Fibroblast of skin of left biceps (primary cell): ENCODE measurements at regions not wholly inside any gene's neighbourhood (a gene's known extent, or its start where the extent isn't known, plus 50 kb on each side); places are given as distances from the start of the nearest gene placed in this dataset.

ENCODE experiments used
- DNase-seq, 2 experiments: peaks; one replicate each; pipeline ENCODE4 v3.0.0-alpha.2; 2013; ENCODE audit warnings: low read depth in 2 of 2

DNA sequence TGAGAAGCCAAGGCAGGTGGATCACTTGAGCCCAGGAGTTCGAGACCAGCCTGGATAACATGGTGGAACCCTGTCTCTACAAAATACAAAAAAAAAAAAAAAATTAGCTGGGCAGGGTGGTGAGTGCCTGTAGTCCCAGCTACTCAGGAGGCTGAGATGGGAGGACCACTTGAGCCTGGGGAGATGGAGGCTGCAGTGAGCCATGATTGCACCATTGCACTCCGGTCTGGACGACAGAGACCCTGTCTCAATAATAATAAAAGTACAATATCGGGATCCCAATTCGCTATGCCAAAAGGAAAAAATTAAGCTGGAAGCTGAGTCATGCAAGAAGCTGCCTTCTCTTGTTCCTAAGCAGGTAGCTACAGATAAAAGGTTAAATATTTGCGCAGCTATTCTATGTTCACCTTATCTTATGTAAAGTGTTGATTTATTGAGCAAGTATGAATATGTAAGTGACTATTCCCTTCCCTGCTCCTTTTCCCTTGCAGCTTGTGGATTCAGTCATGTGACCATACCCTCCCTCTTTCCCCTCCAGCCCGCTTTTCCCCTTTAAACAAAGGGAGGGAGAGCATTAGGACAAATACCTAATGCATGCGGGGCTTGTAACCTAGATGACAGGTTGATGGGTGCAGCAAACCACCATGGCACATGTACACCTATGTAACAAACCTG is 112.0 kb downstream of the LITAF start:
- no peak for DNase-seq

DNA sequence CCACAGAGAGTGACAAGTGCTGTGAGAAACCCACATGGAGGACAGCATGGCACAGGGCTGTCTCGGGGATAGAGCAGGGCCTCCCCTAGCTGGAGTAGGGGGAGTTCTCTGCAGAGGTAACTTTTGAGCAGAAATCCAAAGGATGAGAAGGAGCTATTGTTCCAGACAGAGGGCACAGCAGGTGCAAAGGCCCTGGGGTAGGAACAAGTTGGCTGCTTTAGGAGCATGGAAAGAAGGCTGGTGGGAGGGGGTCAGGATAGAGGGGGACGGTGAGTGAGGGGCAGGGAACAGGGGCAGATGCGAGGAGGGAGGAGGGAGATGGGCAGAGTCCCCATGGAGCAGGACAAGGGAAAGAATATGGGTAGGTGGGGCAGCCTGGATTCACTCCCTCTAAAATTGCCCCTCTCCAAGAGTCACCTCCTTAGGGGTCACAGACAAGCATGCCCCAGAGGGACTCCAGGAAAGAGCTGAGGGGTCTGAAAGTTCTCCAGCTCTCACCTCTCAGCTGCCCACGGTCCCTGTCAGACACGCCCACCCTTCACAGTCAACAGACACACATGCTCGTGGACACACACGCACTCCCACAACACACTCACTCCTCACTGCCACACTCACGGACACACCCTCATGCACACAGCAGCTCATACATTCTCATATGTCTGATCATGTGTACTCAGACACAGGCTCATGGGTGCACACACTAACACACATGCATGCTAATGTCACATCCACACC is 110.7 kb downstream of the LITAF start:
- no peak for DNase-seq

DNA sequence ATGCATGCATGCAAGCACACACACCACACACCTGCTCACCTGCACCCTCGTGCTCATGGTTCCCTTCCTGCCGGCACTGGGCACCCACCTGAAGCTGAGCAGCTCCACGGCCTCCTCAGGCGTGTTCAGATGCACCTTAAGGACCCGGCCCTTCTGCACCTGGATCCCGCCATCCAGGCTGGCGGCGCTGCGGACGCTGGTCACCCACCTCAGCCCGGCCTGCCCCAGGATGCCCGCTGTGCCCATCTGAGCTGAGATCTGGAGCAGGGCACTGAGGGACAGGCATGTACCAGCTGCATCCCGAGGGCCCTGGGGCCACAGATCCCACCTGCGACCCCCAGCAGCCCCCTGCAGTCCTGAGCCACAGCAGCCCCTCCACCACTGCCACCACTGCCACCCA is 110.0 kb downstream of the LITAF start:
- no peak for DNase-seq

DNA sequence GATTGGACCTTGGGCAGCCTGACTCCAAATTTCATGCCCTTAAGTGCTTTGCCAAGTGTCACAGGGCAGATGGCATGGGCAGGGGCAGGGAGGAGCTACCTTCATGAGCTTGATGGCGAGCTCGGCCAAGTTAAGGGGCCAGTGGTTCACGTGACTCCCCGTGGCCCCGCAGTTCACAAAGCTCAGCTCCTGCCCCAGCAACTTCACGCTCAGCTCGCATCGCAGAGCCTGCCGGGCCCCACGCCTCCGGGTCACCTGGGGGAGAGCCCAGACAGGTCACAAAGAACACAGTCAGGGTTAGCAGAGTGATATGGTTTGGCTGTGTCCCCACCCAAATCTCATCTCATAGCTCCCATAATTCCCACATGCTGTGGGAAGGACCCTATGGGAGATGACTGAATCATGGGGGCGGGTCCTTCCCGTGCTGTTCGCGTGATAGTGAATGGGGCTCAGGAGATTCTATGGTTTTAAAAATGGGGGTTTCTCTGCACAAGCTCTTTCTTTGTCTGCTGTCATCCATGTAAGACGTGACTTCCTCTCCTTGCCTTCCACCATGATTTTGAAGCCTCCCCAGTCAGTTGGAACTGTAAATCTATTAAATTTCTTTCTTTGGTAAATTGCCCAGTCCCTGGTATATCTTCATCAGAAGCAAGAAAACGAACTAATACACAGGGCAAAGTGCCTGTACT is 108.1 kb downstream of the LITAF start:
- no peak for DNase-seq

DNA sequence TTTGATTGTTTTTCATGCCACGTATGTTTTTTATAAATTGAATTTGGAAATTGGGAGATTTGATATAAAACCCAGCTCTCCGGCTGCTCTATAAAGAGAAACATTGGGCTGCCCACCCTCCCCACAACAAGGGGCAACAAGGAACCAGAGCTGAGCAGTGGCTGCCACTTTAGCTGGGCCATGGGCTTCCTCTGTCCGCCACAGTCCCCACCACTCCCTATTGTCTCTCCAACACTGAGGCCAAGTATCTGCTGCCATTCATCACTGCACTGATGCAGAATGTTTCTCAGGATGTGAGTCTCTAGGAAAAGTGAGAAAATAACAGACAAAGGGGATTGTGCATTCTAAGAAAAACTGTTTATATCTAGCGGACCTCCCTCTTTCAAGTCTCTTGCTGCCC is 106.8 kb downstream of the LITAF start:
- DNase-seq, result no peak

DNA sequence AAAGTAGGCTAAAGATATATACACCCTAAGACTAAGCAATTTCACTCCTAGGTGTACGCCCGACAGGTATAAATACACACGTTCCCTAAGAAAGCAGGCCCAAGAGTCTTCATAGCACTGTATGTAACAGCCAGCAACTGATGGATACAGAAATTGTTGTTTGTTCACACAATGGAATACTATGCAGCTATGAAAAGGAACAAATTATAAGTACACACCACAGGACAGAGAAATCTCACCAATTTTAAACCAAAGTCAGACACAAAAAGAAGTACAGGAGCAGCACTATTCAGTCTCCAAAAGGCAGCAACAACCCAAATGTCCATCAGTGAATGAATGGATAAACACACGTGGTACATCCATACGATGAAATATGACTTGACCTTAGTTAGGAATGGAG is 106.1 kb downstream of the LITAF start:
- no peak for DNase-seq

DNA sequence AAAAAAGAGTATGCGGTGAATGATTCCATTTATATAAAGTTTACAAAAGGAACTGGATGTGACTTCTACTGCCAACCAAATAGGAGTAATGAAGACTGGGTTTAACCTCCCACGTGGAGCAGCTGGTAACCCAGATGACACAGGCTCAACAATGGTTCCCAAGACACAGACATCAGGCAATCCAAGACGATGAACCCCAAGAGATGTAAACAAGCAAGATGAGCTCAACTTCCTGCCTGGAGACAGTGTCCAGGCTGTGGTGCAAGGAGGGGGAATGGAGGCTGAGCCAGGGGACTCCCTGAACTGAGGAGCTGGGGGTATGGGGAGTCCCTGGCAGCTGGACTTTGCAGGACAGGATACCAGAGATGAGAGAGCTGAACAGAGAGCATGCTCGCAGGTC is 104.7 kb downstream of the LITAF start:
- no peak for DNase-seq

DNA sequence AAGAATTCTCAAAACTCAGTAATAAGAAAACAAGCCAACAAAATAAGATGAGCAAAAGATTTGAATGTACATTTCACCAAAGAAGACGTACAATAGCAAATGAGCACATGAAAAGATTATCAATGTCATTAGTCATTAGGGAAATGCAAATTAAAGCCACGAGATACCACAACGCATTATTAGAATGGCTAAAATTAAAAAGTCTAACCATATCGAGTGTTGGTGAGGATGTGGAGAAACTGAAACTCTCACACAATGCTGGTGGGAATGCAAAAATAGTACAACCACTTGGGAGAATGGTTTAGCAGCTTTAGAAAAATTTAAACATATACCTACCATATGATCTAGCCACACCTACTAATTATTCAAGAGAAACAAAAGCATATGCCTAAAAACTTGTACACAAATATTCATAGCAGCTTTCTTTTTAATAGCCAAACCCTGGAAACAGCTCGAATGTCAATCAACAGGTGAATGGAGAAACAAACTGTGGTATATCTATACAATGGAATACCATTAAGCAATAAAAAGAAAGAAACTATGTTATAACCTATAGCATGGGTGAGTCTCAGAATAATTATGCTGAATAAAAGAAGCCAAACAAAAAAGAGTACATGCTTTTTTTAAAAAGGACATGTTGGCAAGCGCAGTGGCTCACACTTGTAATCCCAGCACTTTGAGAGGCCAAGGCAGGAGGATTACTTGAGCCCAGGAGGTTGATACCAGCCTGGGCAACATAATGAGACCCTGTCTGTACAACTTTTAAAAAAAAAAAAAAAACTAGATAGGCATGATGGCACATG is 103.6 kb downstream of the LITAF start:
- no peak for DNase-seq

DNA sequence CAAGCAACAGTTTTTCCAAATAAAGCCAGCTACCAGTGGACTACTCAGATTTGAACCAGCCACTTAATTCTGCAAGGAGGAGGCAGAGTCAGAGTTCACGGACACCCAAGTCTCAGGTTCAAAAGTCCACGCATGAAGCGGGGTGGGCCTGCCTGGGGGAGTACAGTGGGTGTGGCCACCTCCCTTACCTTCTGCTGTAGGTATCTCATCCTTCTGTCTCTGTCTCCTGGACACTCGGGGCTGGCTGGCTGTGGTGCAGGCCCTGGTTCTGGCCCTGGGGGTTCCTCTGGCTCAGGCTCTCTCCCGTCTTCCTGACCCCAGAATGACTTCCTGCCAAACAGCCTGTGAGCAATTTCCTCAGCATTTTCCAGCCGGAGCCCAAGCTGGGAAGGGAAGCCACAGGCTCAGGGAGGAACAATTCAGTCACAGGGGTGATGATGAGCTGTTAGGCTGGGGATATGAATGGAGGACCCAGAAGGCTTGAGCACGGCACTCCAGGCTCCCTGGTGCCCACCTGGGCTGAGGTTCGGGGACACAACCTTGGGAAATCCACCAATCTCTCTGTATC is 101.9 kb downstream of the LITAF start:
- DNase-seq, result no peak

DNA sequence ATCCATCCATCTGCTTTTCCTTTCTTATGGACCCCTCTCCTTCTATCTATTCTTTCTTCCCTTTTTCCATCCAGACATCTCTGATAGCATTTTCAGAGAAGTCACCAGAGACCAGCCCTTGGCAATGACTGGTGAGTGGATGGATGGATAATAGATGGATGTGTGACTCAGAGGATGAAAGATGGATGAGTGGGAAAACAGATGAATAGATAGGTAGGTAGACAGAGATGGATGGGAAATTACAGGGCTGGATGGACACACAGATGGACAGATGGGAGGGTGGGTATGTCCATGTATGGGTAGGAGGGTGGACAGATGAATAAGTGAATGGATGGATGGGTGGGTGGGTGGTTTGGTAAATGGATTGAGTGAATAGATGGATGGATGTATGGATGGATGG is 101.0 kb downstream of the LITAF start:
- DNase-seq, result no peak

DNA sequence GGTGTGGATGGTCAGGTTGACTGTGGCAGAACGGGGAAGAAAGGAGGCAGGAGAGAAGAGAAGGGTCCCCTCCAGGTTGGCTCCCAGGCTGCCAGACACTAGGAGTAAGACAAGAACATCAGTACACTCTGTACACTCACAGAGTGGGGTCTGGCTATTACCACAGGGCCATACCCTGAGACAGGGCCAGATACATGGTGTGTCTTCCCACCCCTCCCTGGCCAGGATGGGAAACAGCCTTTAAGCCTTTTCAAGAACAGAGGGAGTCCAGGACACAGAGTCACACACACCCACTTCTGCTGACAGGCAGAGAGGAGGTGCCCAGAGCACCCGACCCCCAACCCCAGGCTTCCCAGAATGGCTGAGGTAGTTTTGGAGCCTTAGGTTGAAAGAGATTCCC is 99.4 kb downstream of the LITAF start:
- no peak for DNase-seq

DNA sequence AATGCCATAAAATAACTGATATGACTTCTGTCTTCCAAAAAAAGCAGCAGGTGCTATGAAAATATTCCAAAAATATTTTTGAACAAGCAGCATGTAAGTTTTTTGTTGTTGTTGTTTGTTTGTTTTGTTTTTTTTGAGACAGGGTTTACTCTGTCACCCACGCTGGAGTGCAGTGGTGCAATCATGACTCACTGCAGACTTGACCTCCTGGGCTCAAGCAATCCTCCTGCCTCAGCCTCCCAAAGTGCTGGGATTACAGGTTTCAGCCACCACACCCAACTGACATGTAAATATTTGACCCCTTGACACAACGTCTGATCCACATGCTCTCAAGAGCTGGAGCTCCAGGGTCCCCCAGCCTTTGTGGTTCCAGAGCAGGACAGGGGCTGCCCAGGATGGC is 98.4 kb downstream of the LITAF start:
- DNase-seq, result no peak

DNA sequence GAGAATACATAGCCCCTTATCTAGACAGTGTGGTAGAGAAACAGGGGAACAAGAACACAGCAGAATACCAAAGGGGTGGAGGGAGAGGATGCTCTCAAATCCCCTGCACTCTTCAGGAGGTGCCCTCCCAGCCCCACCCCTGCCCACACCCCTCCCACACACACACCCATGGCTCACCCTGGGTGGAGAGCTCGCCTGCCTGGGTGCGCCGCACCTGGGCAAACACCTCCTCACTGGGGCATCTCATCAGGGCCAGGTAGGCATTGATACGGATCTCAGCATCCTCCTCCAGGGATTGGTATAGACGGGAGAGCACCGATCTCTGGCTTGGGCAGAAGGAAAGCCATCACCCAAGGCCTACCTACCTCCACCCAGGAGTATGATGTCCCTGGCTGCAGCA is 95.2 kb downstream of the LITAF start:
- DNase-seq, result no peak

DNA sequence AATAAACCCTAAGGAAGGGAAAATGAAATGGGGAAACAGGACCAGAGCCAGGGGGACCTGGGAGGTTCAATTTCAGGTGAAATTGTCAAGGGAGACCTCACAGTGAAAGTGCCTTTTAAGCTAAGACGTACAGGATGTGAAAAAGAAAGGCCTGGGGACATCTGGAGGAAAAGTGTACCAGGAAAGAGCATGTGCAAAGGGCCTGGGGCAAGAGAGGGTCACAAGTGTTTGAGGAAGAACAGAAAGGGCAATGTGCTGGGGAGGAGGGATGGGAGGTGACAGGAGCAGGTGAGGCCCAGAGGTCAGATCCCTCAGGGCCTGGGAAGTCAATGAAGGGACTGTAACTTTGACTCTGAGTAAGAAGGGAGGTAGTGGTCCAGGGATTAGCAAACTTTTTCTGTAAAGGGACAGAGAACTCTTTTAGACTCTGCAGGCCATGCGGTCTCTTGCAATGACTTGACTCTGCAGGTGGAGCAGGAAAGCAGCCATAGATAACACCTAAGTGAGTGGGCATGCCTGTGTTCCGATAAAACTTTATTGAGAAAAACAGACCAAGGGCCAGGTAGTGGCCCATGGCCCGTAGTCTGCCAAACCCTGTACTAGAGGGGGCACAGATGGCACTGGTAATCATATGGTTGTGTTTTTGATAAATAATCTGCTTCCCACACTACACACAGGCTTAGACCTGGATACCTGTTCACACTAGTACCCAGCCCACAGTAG is 93.8 kb downstream of the LITAF start:
- DNase-seq, result no peak

DNA sequence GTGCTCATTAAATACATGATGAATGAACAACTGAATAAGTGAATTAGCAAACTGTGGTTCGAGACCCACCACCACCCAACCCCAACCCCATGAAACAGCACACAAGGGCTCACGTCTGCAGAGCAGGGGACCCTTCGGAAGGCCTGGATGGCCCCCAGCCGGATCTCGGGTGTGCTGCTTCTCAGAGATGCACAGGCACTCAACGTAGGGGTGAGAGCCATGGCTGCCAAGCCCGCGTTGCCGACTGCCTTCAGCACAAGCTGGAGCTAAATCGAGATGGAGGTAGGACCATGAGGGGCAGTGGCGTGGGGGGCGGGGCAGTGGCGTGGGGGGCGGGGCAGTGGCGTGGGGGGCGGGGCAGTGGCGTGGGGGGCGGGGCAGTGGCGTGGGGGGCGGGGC is 93.2 kb downstream of the LITAF start:
- DNase-seq, result no peak

DNA sequence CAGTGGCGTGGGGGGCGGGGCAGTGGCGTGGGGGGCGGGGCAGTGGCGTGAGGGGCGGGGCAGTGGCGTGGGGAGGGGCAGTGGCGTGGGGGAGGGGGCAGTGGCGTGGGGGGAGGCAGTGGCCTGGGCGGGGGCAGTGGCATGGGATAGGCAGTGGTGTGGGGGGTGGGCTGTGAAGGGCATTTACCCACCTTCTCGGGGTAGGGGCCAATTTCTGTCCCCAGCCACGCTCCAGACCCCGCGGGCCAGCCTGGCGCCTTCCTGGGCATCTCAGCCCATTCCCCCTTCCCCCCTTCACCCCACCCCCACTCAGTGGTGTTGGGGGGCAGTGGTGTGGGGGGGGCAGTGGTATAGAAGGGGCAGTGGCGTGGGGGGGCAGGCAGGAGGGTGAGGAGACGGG is 92.7 kb downstream of the LITAF start:
- no peak for DNase-seq

DNA sequence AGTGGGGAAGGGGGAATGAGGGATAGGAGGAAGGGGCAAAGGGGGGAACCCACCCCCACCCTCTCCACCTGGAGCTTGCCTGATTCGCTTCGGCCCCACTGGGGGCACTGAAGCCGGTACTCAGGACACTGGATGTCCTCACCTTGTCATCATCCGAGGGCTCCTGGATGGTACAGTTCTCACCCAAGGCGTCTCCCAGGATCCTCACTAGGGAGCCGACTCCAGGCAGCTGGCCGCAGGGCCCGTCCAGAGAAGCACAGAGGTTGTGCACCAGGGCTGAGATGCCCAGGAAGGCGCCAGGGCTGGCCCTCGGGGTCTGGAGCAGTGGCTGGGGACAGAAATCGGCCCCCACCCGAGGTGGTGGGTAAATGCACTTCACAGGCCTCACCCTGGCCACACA is 92.3 kb downstream of the LITAF start:
- no peak for DNase-seq

DNA sequence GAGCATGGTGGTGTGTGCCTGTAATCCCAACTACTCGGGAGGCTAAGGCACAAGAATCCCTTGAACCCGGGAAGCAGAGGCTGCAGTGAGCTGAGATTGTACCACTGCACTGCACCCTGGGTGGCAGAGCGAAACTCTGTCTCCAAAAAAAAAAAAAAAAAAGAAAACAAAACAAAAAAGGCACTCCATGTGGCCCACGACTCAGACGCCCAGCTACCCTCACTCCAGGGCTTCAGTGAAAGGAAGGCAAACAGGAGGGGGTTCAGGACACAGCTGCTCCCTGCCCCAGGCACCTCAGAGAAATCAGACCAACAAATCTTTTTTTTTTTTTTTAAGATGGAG is 91.7 kb downstream of the LITAF start:
- no peak for DNase-seq
